ENCODE measurements at regions not wholly inside any gene's neighbourhood (a gene's known extent, or its start where the extent isn't known, plus 50 kb on each side); places are given as distances from the start of the nearest gene placed in this dataset.

DNA sequence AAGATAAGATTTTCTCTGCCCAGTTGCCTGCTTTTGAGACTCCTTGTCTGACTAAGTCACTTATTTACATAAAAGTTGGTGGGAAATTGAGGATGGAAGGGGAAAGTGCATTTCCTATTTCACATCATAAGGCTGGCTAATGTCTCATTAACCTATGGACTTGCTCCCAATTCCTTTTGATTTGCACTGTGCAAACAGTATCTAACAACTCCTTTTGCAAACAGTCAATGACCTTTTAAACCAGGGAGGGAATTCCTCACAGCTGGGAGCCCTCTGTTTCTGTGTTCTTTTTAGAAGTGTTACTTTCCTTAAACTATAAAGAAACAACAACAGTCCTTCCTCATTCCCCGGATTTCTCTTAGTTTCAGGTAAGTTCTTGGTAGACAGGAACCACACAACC, 272.8 kb downstream of the RND3 start:
- no peak for TF ChIP-seq CTCF (conservative IDR thresholded peaks at IDR 0.05 in 1 of 2, IDR thresholded peaks at IDR 0.05 in 1 of 2; ENCODE audit: extremely low read depth in 1 of 2, insufficient read depth in 1 of 2, low read depth in 1 of 2, low read length in 2 of 2)
- TF ChIP-seq EZH2 (IDR thresholded peaks at IDR 0.05; ENCODE audit: borderline replicate concordance, low read length): no peak
